ENCODE measurements at regions not wholly inside any gene's neighbourhood (a gene's known extent, or its start where the extent isn't known, plus 50 kb on each side); places are given as distances from the start of the nearest gene placed in this dataset.

- TF ChIP-seq CTCF (IDR thresholded peaks at IDR 0.05 in 4 of 5, conservative IDR thresholded peaks at IDR 0.05 in 1 of 5) (no peak), POLR2A (IDR thresholded peaks at IDR 0.05) (no peak)
Observed at GRCh38 chr11:115964091-115964490, 459.9 kb upstream of the CADM1 start.

Measured in gastrocnemius medialis (tissue), 4 donors.